ENCODE measurements at regions not wholly inside any gene's neighbourhood (a gene's known extent, or its start where the extent isn't known, plus 50 kb on each side); places are given as distances from the start of the nearest gene placed in this dataset.

GRCh38 chr5:68911840-68912690, 181.7 kb upstream of the SLC30A5 start:
- TF ChIP-seq TAF1 (IDR thresholded peaks at IDR 0.05; ENCODE audit: borderline replicate concordance, low read depth, low read length): no peak
- no peak for TF ChIP-seq POLR2A (IDR thresholded peaks at IDR 0.05; ENCODE audit: low read depth, low read length)
- no peak for TF ChIP-seq POLR2AphosphoS5 (IDR thresholded peaks at IDR 0.05; ENCODE audit: low read depth, low read length)

All from GM12892 (cell line).